ENCODE measurements at regions not wholly inside any gene's neighbourhood (a gene's known extent, or its start where the extent isn't known, plus 50 kb on each side); places are given as distances from the start of the nearest gene placed in this dataset.
A peak's percentile ranks its signal among the peaks of the same experiment; 100 is the strongest.

DNA sequence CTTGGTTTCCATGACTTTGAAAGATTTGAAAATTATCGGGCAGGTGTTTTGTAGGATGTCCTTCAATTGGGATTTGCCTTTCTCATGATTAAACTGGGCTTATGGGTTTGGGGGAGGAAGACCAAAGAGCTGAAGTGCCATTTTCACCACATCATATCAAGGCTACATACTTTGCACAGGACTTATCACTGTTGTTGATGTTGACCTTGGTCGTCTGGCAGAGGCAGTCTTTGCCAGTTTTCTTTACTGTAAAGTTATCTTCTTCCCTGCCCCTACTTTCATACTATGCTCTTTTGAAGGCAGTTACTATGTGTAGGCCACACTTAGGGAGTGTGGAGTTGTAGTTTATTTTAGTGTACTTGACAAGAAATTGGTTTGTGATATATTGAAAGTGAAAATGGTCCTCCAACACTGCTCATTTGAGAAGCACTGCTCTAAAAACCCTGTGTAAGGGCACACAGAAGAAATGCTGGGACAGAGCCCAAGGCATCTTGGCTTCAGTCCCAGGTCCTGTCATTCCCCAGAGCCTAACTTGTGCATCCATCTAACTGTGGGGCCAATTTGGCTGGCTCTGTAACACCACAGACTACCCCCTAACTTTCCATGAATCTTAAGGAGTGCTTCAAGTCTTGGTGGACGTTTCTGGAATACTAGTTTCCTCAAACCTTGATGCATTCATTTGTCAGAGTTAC, 384.9 kb downstream of the KCNRG start:
- no peak for DNase-seq

DNA sequence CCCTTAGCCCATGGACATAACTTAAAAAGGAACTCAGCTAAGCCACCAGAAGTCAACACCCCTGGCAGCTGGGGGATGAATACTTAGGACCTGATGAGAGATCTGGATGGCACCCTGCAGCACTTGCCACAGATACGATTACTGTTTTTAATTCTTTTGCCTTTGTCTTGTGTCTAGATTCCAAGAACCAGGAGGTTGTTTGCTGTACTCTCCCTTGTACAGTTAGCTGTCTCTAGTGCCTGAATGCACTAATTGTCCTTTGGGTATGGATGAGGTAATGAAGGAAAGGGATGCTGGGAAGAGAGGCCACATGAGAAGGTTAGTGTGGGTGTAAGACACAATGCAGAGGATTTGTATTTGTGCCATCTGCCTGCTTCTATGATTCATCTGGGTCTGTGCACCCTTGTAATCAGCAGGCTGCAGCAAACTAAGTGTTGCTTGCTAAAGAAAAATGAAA, 385.8 kb downstream of the KCNRG start:
- DNase-seq = no peak

DNA sequence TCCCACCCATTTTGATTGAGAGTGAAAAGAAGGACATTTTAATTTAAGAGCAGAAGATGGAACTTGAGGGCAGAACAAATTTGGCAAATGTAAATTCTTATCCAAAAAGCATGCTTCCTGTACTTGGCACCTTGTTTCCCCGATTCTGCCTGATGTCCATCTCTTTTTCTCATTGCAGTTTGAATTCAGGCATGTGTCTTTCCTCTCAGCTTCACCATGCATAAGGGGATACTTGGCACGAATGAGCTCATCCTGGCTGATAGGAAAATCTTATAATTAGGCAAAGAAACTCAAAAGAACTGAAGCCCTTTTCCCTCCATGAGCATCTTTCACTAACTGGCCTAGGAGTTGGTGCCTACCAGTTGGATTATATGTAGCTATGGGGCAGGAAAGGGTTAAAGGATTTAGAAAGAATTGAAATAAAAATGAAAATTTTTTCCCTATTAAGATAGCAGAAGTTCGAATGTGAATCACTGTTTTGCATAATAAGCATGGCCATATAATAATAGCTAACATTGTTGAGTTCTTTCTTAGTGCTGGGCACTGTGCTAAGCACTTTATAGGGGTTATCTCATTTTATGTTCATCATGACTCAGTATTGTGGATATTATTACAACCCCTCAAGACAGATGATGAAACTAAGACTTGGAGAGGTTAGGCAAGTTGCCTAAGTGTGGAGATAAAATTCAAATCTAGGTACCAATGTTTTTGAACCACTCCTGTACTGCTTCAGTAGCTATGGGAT, 386.6 kb downstream of the KCNRG start:
- DNase-seq = no peak

DNA sequence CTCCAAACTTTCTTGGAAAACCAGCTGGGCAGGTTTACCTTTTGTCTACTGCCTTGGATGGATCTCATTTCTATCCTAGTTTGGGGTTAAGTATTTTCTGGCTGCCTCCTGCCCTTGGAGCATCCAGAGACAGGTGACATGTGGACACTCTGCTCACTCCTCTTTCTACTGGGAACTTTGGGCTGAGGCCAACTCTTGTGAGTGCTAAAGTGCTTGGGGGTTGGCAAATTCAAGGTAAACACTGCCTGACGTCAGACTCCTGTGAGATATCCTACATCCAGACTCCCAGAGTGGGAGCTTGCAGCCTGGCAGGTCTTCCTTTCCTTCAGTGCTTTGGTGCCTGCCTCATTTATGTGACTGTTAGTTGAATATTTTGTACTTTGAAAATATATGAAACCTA, 388.1 kb downstream of the KCNRG start:
- DNase-seq = no peak

DNA sequence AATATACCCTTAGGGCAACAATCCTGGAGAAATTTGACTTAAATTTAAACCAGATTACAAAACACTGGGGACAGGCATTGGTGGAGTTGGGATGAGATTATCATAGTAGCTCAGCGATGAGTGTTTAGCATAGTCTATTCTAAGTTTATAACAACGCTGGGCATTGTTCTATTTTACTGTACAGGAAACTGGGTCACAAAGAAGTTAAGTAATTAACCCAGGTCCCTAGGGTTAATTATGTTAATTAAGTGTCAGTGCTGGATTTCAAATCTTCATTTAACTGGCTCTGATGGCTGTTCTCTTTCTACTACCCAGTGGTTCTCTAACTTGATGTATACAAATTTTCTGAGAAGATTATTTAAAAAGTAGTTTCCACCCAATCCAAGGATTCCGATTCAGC, 388.9 kb downstream of the KCNRG start:
- no peak for DNase-seq

DNA sequence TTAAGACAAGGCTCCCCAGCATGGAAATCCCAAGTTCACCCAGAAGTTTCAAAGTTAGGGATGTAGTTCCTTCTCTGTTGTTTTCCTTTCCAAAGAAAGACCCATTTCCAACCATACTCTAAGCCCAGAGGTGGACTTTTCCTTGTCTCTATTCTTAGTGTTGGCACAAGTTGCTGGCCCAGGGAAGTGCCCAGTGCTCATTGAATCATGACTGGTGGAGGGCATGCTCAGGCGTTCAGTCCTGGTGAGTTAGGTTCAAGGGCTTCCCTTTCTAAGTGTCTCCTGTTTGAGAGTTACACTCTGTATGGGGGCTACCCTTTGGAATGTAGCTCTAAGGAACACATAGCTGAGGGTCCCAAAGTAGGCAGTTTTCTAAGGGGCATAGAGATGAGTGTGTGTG, 389.5 kb downstream of the KCNRG start:
- no peak for DNase-seq

DNA sequence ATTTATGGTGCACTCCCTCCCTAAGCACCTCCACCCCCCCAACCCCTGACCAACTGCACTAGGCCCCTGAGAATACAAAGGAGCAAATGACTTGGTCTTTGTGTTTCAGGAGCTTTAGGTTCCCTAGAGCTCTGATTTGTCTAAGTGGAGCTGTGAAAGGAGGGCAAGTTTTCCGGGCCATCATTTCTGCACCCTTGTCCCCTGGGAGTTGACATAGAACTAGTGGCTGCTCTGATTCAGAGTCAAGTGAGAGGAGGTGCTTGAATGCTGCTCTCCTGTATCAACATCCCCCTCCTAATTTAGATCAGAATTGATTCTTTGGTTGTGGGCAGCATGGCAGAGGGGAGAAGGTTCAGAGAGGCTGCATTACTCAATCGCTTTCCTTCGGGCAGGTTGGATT, 391.6 kb downstream of the KCNRG start:
- DNase-seq = no peak

DNA sequence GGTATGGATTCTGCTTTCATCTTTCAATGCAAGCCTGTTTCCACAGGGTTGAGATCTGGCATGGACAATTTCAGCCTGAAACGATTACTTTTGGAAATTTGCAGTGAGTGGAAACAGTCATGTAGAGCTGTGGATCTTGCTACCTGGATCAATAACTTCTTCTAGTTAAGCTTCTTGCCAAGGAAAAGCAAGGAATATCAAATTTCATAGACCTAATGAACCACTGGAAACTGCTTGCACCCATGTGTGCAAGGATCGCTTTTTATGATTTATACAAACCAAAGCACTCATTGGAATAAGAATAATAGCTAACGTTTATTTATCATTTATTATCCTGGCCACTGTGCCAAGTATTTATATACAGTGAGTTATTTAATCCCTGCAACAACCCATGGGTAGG, 392.8 kb downstream of the KCNRG start:
- DNase-seq = no peak

DNA sequence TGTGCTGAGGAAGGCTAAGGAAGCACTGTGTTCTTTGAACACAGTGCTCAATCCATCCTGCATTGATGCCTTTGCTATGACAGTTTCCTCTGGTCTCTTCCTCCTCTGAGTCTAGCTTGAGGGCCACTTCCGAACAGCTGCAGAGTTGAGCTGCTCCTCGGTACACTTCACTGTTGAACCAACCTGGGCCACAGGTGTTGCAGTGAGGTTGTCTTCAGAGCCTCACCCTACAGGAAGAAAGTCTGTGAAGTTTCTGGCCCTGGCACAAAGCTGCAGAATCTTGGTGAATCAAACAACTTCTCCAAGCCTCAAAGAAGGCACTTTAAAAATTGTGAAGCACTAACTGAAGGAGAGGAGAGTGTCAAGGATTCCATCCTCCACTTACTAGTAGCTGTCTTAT, 394.0 kb downstream of the KCNRG start:
- no peak for DNase-seq

DNA sequence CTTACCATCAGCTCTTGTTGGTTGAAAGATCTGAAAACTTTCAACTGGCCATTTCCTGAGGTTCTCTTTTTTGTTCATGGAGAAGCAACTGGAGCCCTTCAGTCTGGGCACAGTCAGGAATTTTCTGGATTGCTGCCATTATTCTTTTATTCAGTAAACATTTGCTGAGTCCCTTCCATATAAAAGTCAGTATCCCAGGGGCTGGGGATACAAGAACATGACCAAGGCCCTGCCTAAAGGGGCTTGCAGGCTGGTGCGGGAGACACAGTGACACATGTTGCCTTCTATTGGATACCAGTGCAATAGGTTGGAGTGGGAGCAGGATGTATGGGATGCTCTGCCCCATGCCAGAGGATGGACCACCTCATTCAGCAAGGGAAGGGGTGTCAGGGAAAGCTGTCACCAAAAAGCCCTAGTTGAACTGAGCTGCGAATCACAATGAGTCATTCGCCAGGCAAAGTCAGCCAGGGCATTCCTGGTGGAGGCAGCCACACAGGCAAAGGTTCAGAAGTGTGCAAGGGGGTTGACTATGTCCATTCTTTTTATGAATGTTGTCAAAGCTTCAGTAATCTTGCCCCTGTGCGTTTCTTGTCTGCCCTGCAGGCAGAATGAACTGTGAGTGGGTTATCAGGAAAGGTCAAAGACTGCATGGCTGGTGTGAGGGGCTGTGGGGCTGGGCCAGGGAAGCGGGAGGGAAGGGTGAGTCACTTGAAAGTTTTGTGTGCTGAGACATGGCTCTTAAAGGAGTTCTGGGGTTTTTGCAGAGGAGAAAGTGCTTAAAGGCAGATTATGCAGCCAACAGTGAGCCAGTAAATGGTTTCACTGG, 395.9 kb downstream of the KCNRG start:
- peak; percentile 22 for DNase-seq

DNA sequence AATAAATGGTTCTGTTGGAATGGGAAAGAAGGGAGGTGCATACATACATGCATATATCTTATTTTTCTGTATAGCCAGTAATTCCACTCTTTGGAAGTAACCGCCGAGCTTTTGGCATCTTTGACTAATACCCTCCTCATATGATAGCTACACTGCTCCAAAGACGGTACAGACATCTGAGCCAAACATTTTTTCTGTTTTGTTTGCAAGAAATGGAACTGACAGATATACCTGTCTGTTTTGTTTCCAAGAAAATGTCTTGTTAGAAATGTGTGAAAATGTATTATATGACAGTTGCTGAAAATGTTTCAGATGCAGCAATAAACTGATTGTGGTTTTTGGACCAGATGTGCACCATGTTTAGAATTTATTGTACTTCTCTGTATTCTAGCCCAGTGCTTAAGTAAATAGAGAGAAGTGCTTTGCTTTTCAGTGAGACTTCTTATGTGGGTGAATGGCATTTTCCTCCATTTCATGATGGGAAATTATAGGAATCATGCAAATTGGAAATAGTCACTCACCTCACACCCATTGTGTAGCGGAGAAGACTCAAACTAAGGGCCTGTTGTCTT, 396.9 kb downstream of the KCNRG start:
- no peak for DNase-seq

DNA sequence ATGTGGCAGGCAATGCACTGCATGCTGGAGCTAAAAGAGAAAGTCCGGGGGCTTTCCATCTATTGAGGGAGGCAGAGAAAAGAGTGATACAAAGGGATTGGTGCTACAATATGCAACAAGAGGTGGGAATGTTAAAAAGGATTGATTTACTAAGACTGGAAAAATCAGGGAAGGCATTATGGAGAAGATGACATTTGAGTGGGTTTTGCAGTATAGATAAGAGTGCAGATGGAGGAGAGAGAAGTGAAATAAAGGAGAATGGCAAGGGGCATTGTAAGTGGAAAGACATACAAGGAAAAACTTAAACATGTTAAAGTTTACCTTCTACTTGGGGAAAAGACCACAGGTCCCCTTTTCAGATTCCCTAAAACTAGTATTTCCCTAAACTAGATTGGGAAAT, 399.4 kb downstream of the KCNRG start:
- DNase-seq = no peak

DNA sequence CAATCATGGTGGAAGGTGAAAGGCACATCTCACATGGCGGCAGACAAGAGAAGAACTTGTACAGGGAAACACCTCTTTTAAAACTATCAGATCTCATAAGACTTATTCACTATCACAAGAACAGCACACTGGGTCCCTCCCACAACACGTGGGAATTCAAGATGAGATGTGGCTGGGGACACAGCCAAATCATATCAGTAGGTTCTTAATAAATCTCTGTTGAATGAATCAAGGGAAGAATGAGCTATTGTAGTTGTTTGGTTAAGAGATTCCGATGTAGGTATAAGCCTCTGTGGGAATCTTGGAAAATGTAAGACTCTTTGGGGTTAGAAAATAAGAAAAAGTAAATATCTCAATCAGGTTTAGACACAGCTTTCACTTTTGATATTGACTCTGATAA, 400.2 kb downstream of the KCNRG start:
- no peak for DNase-seq

DNA sequence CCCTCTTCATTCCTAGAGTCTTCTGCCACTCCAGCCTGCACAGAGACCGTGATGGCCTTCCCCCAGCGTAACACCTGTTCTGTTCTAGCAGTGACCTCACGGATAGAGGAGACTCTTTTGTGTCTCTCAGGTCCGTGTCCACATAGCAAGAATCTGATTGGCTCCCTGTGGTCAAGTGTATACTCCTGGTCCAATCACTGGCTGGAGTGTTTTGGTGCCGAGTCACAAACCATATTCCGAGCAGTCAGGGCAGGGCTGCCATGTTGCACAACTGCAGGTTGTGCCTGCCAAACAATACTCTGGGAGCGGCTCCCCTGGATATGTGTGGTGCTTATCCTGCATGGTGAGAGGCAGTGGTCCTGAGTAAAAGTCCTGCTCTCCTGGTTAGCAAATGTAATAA, 402.4 kb downstream of the KCNRG start:
- no peak for DNase-seq

DNA sequence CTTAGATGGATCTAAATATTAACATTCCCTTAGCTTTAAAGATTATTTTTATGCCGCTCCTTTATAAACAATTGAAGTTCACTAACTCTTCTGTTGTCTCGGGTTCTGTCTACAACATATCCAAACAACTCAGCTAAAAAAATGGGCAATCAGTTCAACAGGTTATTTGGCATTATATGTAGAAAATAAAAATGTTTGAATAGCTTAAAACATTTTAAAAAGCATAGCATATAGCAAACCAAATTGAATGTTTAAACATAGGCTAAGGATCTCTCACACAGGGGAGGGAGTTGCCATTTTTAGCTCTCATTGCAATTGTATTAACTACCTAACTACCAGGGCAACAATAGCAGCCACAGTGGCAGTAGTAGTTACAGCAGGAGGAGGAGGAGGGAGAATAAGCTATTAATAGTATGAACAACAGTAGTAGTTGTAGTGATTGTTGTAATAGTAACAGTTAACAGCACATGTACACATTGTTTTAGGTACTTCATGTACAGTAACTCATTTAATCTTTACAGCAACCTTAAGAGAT, 404.2 kb downstream of the KCNRG start:
- no peak for DNase-seq

DNA sequence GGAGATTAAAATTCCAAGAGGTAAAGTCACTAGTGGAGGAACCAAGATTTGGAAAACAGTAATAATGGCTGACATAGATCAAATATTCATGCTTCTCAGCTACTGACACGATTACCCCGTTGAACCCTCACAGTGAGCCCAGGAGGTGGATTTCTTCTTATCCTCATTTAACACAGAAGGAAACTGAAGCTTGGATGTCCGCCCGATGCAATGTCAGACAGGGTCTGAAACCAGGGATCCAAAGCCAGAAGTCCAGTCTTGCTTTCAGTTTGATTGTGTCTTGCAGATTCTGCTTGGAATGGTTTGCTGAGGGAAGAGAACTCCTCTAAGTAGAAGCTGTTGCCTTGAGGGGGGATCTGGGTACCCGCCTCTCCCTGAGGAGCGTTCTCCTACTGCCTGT, 404.7 kb downstream of the KCNRG start:
- no peak for DNase-seq

DNA sequence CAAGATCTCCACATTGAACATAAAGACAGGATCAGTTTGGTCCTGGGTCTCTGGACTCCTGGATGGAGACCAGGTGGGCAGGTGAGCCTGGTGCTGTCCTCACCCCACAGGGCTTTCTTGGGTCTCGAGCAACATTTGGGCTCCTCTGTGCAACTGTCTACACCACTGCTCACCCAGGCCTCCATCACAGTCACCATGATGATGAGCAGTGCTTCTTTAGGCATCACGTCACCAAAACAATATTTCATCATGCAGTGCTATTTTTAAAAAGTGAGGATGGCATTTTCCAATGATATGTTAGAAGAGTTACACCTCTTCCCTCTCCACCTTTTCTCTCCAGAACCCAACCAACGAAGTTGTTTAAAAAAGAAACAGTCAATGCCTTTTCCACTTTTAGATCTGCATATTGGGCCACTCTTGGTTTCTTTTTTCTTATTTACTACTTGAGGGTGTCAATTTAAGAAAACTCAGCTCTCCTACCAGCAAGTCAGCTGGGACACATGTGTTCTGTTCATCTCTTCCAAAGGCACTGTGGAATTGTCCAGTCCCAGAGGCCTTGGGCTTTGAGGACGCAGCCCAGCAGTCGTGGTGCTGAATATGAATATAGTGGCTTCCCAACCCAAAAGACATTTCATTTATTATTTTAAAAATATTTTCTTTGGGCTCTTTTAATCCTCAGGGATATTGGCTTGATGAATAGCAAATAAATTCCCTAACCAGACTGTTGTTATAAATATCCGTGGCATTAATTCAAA, 405.7 kb downstream of the KCNRG start:
- DNase-seq = no peak

DNA sequence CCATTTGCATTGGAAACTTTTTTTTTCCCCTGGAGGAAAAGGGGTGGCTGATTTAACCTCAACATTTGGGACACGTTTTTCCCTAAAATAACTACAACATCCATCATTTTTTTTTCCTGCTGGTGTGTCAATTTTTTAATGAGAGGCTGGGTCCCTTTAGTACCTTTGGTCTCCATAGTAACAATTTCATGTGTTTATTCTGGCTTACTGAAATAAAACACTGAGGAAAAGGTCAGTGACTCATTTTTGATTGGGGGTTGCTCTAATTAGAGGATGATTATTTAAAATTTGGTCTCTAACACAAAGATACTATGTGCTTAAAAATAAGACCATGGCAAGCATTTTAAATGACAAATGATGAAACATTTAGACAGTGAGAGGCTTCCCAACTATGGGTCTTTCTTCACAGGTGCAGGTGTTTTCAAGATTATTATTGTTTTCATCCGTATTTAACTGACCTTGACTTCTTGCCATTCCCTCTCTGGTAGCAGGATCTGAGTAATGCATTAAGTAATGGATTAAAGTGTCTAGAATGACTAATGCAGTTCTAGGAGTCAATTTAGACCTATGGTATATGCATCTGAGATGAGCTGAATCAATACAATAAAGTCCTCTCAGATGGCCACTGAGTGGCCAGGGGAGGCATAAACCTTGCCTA, 406.4 kb downstream of the KCNRG start:
- DNase-seq = no peak

DNA sequence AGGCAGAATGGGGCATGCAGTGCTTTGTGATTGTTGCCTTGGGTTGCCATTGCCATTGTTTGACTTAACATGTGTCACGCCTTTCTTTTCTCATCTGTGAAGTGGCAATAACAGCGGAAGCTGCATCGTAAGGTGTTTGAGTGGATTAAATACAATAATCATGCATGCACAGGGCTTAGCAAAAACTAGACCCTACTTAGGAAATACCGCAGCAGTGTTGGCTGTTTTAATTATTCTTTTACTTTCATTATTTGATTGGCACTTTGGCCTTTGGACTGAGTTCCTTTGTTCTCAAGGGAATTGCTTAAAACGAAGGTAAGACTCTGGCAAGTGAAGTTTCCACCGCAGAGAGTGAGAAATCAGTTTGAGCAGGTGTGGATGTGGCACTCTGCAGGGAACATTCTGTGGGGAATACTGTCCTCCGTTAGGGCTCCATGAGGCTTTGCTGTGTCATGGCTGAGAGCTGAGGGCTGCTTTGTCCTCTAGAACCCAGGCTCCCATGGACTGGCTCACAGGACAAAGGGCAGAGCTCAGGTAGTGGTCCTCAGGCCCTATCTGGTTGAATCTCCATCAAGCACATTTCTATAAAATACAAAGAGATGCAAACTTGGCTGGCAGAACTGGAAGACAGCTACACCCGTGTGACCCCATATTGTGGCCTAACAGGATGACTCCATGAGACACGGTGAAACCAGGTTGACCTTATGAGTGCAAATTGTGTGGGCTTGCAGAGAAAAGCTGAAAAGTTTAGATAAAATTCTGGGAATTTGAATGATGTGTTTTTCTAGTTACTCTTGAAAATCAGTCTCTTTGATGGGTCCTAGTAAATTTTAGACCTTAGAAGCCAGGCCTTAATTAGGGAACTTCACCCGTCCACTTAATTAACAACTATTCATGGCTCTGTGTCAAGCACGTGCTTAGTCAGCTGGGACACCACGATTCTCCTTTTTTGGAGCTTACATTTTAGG, 407.2 kb downstream of the KCNRG start:
- no peak for DNase-seq

DNA sequence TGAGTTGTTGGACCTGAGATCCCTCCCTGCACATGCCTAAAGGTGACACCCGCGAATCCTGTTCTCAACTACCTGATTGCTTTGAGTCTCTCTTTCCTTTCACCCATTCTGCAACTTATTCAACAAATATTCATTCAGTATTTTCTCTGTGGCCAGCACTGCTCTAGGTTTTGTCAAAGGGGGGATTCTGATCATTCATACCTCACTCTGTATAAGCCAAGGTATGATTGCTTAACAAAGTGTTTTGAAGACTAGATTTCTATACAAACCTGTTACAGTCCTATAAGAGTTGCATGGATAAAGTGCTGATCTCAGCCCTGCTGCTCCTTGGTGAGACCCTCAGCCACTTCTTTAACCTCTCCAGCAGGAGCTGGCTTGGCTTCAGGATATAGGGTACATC, 409.7 kb downstream of the KCNRG start:
- no peak for DNase-seq

DNA sequence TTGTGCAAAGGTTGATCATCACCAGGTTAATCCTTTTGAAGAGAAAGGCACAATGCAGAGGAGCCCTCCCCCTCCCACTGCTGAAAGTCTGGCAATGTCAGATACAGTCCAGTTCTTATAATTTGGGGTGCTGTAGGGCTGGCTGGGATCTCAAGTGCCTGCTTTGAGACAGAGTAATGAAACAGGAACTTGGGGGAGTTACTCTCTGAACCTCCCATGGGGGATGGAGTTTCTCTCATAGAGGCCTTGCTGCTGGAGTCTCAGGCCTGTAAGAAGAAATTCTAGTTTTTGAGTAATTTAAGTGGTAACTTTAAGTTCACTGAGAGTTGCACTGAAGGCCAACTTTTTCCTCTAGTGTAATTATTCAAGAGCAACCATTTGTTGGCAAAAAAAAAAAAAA, 410.5 kb downstream of the KCNRG start:
- DNase-seq = no peak
